H1 (cell line): ENCODE measurements at regions not wholly inside any gene's neighbourhood (a gene's known extent, or its start where the extent isn't known, plus 50 kb on each side); places are given as distances from the start of the nearest gene placed in this dataset.

Experiments
- ASH2L ChIP-seq: fragments of 200-600, 300-600 bp; sonication (generic); IDR thresholded peaks from one replicate; pipeline ENCODE4 v1.7.1; 2017; ENCODE audit warnings: low read length
- CHD2 ChIP-seq: IDR thresholded peaks from 2 replicates; pipeline ENCODE4 v1.6.1; 2012; ENCODE audit warnings: low read length, improper control_type of control experiment
- KDM1A ChIP-seq: fragments of 200-600, 300-600 bp; sonication (generic); IDR thresholded peaks from 2 replicates; pipeline ENCODE4 v1.7.1; 2016; ENCODE audit warnings: mild to moderate bottlenecking, low read length, borderline replicate concordance
- POLR2A ChIP-seq, 2 experiments: IDR thresholded peaks; 1 replicate in 1 of 2; 2 replicates in 1 of 2; pipeline ENCODE4 v1.6.1; 2011; ENCODE audit warnings: low read depth in 2 of 2, low read length in 2 of 2, mild to moderate bottlenecking in 2 of 2; ENCODE audit errors: control extremely low read depth in 1 of 2
- SP1 ChIP-seq: IDR thresholded peaks from 2 replicates; pipeline ENCODE4 v1.6.1; 2011; ENCODE audit warnings: low read depth, low read length
- TAF7 ChIP-seq: optimal IDR thresholded peaks from 2 replicates; pipeline ENCODE3; 2011; ENCODE audit warnings: low read depth, mild to moderate bottlenecking, inconsistent platforms, low read length, moderate library complexity, borderline replicate concordance
- TF ChIP-seq, protein P1 (sequence below), 3 experiments: IDR thresholded peaks; 1 replicate in 2 of 3; 2 replicates in 1 of 3; pipeline versions ENCODE4 v1.5.1 to v1.6.1; 2011; ENCODE audit warnings: low read length in 3 of 3, mild to moderate bottlenecking in 3 of 3, inconsistent platforms in 2 of 3, low read depth in 1 of 3, moderate library complexity in 1 of 3; ENCODE audit not compliant: insufficient read depth in 1 of 3; ENCODE audit errors: control extremely low read depth in 1 of 3

DNA sequence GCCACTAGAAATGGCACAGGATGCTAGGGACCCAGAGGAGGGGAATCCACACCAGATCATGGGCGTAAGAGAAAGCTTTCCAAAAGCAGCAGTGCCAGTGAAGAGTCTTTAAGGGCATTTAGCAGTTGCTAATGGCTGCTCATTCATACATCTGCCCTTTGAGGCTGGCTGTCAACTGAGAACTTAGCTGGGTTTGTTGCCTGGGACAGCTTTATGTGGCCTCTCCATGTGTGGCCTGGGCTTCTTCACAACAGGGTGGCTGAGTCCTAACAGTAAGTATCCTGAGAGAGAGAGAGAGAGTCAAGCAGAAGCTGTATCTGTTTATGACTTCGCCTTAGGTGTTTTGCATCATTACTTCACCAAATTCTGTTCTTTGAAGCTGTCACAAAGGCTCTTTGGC is 286.1 kb upstream of the KCNJ16 start (continued):
- TF ChIP-seq, protein P1, sequence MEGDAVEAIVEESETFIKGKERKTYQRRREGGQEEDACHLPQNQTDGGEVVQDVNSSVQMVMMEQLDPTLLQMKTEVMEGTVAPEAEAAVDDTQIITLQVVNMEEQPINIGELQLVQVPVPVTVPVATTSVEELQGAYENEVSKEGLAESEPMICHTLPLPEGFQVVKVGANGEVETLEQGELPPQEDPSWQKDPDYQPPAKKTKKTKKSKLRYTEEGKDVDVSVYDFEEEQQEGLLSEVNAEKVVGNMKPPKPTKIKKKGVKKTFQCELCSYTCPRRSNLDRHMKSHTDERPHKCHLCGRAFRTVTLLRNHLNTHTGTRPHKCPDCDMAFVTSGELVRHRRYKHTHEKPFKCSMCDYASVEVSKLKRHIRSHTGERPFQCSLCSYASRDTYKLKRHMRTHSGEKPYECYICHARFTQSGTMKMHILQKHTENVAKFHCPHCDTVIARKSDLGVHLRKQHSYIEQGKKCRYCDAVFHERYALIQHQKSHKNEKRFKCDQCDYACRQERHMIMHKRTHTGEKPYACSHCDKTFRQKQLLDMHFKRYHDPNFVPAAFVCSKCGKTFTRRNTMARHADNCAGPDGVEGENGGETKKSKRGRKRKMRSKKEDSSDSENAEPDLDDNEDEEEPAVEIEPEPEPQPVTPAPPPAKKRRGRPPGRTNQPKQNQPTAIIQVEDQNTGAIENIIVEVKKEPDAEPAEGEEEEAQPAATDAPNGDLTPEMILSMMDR (IDR thresholded peaks at IDR 0.05; ENCODE audit: control extremely low read depth in 1 of 3, insufficient read depth in 1 of 3, low read depth in 1 of 3, low read length in 3 of 3) = no peak
- no peak for TF ChIP-seq POLR2A (IDR thresholded peaks at IDR 0.05; ENCODE audit: control extremely low read depth in 1 of 2, low read depth in 2 of 2, low read length in 2 of 2)
- TF ChIP-seq ASH2L = no peak
- no peak for TF ChIP-seq CHD2
- TF ChIP-seq TAF7 = no peak
- TF ChIP-seq KDM1A = no peak
- TF ChIP-seq SP1 = no peak
